Glutamatergic neuron (in vitro differentiated cells): ENCODE measurements at regions not wholly inside any gene's neighbourhood (a gene's known extent, or its start where the extent isn't known, plus 50 kb on each side); places are given as distances from the start of the nearest gene placed in this dataset.

Experiments used
- DNase-seq: peaks from one replicate; pipeline ENCODE4 v3.0.0; 2022
- H3K27ac Mint-ChIP-seq: one replicate; pipeline ENCODE4 v1.8.0; 2020; ENCODE audit warnings: mild to moderate bottlenecking, mixed read lengths, inconsistent platforms; ENCODE audit not compliant: unreplicated experiment
- H3K27me3 Mint-ChIP-seq: one replicate; pipeline ENCODE4 v1.8.0; 2020; ENCODE audit warnings: mild to moderate bottlenecking, moderate library complexity, mixed read lengths, inconsistent platforms; ENCODE audit not compliant: unreplicated experiment
- H3K36me3 Mint-ChIP-seq: one replicate; pipeline ENCODE4 v1.8.0; 2020; ENCODE audit warnings: mild to moderate bottlenecking, mixed read lengths, inconsistent platforms; ENCODE audit not compliant: unreplicated experiment
- H3K4me1 Mint-ChIP-seq: one replicate; pipeline ENCODE4 v1.8.0; 2020; ENCODE audit warnings: mild to moderate bottlenecking, low read depth, mixed read lengths, inconsistent platforms; ENCODE audit not compliant: unreplicated experiment
- H3K4me3 Mint-ChIP-seq: one replicate; pipeline ENCODE4 v1.8.0; 2020; ENCODE audit warnings: mild to moderate bottlenecking, mixed read lengths, inconsistent platforms; ENCODE audit not compliant: unreplicated experiment
- H3K9me3 Mint-ChIP-seq: one replicate; pipeline ENCODE4 v1.8.0; 2020; ENCODE audit warnings: mild to moderate bottlenecking, moderate library complexity, mixed read lengths, inconsistent platforms; ENCODE audit not compliant: unreplicated experiment
- TF ChIP-seq, protein P1 (sequence below): fragments of 200-600 bp; sonication (generic); IDR thresholded peaks from one replicate; pipeline ENCODE4 v1.5.0; 2021; ENCODE audit not compliant: partially characterized antibody, unreplicated experiment

DNA sequence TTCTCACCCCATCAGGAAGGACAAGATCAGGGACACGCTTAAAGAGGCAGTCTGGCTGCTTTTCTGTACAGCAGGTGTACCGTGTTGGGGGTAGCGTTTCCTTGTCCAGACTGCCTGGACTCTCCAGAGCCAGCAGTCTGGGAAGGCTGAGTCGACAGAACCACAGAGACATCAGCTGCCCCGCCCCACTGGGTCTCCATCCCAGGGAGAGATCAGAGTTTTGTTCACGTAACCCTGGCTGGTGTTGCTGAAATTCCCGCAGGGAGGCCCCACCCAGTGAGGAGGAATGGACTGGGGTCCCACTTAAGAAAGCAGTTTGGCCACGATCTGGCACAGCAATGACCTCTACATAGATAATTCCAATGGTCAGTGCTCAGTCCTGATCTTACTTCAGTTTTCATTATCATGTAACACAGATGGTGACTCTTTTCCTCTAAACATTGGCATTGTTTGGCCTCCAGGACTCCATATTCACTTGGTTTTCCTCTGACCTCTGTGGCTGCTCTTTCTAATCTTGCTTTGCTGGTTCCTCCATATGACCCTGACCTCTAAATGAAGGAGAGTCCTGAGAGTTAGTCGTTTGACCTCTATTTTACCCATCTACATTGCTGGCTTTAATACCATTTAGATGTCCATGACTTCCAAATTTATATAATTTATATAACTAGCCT is 89.6 kb upstream of the LRRC55 start:
- TF ChIP-seq, protein P1, sequence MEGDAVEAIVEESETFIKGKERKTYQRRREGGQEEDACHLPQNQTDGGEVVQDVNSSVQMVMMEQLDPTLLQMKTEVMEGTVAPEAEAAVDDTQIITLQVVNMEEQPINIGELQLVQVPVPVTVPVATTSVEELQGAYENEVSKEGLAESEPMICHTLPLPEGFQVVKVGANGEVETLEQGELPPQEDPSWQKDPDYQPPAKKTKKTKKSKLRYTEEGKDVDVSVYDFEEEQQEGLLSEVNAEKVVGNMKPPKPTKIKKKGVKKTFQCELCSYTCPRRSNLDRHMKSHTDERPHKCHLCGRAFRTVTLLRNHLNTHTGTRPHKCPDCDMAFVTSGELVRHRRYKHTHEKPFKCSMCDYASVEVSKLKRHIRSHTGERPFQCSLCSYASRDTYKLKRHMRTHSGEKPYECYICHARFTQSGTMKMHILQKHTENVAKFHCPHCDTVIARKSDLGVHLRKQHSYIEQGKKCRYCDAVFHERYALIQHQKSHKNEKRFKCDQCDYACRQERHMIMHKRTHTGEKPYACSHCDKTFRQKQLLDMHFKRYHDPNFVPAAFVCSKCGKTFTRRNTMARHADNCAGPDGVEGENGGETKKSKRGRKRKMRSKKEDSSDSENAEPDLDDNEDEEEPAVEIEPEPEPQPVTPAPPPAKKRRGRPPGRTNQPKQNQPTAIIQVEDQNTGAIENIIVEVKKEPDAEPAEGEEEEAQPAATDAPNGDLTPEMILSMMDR, result no peak
- H3K4me3 Mint-ChIP-seq, result no peak overlapping the region
- H3K9me3 Mint-ChIP-seq, result no peaks in the 10 kb centered on the region
- H3K27me3 Mint-ChIP-seq, result peaks cover 2% of the 10 kb centered on the region
- H3K27ac Mint-ChIP-seq, result no peak overlapping the region
- DNase-seq, result no peak
- H3K36me3 Mint-ChIP-seq, result no peaks in the 10 kb centered on the region
- peaks cover 10% of the 10 kb centered on the region for H3K4me1 Mint-ChIP-seq

DNA sequence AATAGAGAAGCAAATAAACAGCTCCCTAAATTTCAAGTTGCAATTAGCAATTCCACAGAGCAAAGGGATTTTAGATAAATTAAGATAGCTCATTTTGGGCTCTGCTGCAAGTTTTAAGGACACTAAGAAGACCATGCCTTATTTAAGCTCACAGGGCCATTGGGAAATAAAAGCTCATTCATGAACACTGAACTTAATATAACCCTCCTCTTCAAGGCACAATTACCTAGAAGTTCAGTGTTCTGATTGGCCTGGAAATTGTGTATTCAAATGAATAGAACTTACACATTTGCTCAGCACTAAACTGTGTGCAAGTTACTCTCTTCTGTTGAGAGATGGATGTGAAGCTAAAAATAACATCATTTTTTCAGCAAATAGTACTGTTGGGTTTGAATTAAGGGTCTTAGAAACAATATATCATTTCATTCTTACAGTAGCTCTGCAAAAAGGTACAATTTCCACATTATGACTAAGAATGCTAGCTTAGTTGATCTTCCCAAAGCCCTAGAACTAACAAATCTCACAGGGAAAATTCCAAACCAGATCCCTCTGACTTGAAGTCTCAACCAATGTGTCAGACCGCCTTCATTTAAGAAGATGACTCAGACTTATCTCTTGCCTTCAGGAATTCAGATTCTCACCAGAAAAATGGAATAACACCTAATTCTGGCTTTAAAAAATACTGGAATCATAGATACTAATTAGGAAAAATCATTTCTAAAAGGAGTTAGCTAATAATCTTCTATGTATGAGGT is 87.4 kb upstream of the LRRC55 start:
- H3K36me3 Mint-ChIP-seq, result no peaks in the 10 kb centered on the region
- H3K4me1 Mint-ChIP-seq, result peaks cover 12% of the 10 kb centered on the region
- no peaks in the 10 kb centered on the region for H3K9me3 Mint-ChIP-seq
- no peak for DNase-seq
- no peak overlapping the region for H3K4me3 Mint-ChIP-seq
- H3K27ac Mint-ChIP-seq, result no peak overlapping the region
- TF ChIP-seq, protein P1, result no peak
- peaks cover 2% of the 10 kb centered on the region for H3K27me3 Mint-ChIP-seq

DNA sequence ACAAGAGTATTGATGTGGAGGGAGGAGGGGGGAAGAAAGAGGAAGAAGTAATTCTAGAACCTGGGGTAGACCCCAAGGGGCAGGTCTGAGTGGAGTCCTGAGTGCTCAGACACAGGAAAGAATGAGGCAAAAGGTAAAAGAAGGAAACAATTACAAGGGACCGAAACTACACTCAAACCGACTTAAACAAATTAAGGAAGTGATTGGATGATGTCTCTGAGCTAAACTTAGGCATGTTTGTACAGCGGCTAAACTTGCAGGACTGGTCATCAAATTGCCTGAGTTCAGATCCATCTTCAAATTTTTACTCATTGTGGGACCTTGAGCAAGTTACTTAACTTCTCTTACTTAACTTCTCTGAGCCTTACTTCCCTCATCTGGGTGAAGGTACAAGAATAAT is 86.3 kb upstream of the LRRC55 start:
- Mint-ChIP-seq H3K27me3 (peaks cover 2% of the 10 kb centered on the region), H3K9me3 (no peaks in the 10 kb centered on the region), H3K4me1 (peaks cover 14% of the 10 kb centered on the region), H3K27ac (peak overlapping the region; percentile 6), H3K36me3 (no peaks in the 10 kb centered on the region), H3K4me3 (no peak overlapping the region)
- TF ChIP-seq, protein P1, result no peak
- no peak for DNase-seq

DNA sequence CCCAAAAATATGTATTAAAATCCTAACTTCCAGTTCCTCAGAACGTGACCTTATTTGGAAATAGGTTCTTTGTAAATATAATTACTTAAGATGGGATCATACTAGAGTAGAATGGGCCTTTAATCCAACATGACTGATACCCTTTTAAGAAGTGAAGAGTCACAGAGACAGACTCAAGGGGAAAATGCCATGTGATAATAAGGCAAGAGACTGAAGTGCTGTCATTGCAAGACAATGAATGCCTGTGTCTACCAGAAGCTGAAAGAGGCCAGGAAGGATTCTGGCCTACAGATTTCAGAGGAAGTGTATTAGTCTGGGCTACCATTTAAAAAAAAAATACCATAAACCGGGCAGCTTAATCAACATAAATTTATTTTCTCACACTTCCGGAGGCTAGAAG is 85.9 kb upstream of the LRRC55 start:
- H3K9me3 Mint-ChIP-seq, result no peaks in the 10 kb centered on the region
- no peak overlapping the region for H3K27ac Mint-ChIP-seq
- no peak for DNase-seq
- H3K4me1 Mint-ChIP-seq, result peaks cover 17% of the 10 kb centered on the region
- H3K36me3 Mint-ChIP-seq, result no peaks in the 10 kb centered on the region
- H3K4me3 Mint-ChIP-seq, result no peak overlapping the region
- peaks cover 2% of the 10 kb centered on the region for H3K27me3 Mint-ChIP-seq
- TF ChIP-seq, protein P1, result no peak

DNA sequence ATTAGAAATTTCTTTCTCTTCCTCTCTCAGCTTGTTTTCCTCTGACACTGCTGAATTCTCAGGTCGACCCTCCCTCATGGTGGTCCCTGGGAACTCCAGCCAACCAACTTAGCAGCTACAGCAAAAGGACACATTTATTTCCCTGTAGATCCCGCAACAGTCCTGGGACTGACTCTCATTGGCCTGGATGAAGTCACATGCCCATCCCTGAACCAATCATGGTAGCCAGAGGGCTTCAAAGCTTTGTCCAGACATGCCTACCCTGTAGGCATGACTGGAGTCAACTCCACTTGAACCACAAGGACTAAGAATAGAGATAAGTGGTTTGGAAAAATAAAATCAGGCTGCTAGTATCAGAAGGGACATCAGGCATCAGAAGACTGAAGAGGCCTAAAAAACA is 84.6 kb upstream of the LRRC55 start:
- DNase-seq, result no peak
- TF ChIP-seq, protein P1, result no peak
- H3K27ac Mint-ChIP-seq, result no peak overlapping the region
- peaks cover 20% of the 10 kb centered on the region for H3K4me1 Mint-ChIP-seq
- H3K36me3 Mint-ChIP-seq, result no peaks in the 10 kb centered on the region
- H3K27me3 Mint-ChIP-seq, result peaks cover 2% of the 10 kb centered on the region
- H3K9me3 Mint-ChIP-seq, result no peaks in the 10 kb centered on the region
- no peak overlapping the region for H3K4me3 Mint-ChIP-seq
